Esophagus muscularis mucosa (tissue), 4 donors: ENCODE measurements at regions not wholly inside any gene's neighbourhood (a gene's known extent, or its start where the extent isn't known, plus 50 kb on each side); places are given as distances from the start of the nearest gene placed in this dataset.

Experiments used
- DNase-seq: peaks from one replicate; pipeline ENCODE4 v3.0.0-alpha.2; 2017; ENCODE audit errors: extremely low spot score
- H3K27ac ChIP-seq, 4 donors: fragments of 200-600 bp; sonication (generic); replicated peaks in 1 of 4; 1 replicate in 3 of 4; 2 replicates in 1 of 4; pipeline ENCODE4 v1.5.1; 2016 to 2019; ENCODE audit warnings: mild to moderate bottlenecking in 1 of 4
- H3K27me3 ChIP-seq, 4 donors: fragments of 200-600 bp; sonication (generic); one replicate each; pipeline versions ENCODE4 v1.5.1 to v1.6.0; 2016 to 2019
- H3K36me3 ChIP-seq, 4 donors: fragments of 200-600 bp; sonication (generic); one replicate each; pipeline ENCODE4 v1.5.1; 2016 to 2019
- H3K4me1 ChIP-seq, 4 donors: fragments of 200-600 bp; sonication (generic); one replicate each; pipeline ENCODE4 v1.5.1; 2016 to 2019
- H3K4me3 ChIP-seq, 4 donors: fragments of 200-600 bp; sonication (generic); 1 replicate in 2 of 4; 2 replicates in 2 of 4; pipeline ENCODE4 v1.5.1; 2016 to 2019; ENCODE audit warnings: mild to moderate bottlenecking in 4 of 4, moderate library complexity in 1 of 4
- H3K9me3 ChIP-seq, 4 donors: fragments of 200-600 bp; sonication (generic); 1 replicate in 3 of 4; 2 replicates in 1 of 4; pipeline ENCODE4 v1.5.1; 2016 to 2019
- EP300 ChIP-seq: sonication (generic); formaldehyde crosslinking; IDR thresholded peaks from one replicate; pipeline ENCODE4 v1.6.1; 2017; ENCODE audit warnings: antibody characterized with exemption
- POLR2A ChIP-seq: fragments of 450-650 bp; IDR thresholded peaks from one replicate; pipeline ENCODE4 v1.6.1; 2017; ENCODE audit warnings: antibody characterized with exemption, moderate library complexity, mild to moderate bottlenecking, low read depth
- POLR2AphosphoS5 ChIP-seq, 2 donors: sonication (generic); formaldehyde crosslinking; IDR thresholded peaks; one replicate each; pipeline ENCODE4 v1.6.1; 2017; ENCODE audit warnings: antibody characterized with exemption in 2 of 2
- WGBS: methylation state at CpG from one replicate; pipeline ENCODE4 v1.1.5; 2018; 5-methylcytosine and 5-hydroxymethylcytosine counted together
- intact Hi-C: fragments of 100-400 bp; cut with DNase I; formaldehyde crosslinking; loops from one replicate; pipeline ENCODE4 v1.15.1; 2023
- TF ChIP-seq, protein P1 (sequence below), 3 experiments: fragments of 200-600 bp in 2 of 3; fragments of 450-650 bp in 1 of 3; sonication (generic) in 2 of 3; IDR thresholded peaks; one replicate each; pipeline ENCODE4 v1.5.1; 2017 to 2019; ENCODE audit warnings: antibody characterized with exemption in 3 of 3, mild to moderate bottlenecking in 2 of 3, moderate library complexity in 1 of 3

DNA sequence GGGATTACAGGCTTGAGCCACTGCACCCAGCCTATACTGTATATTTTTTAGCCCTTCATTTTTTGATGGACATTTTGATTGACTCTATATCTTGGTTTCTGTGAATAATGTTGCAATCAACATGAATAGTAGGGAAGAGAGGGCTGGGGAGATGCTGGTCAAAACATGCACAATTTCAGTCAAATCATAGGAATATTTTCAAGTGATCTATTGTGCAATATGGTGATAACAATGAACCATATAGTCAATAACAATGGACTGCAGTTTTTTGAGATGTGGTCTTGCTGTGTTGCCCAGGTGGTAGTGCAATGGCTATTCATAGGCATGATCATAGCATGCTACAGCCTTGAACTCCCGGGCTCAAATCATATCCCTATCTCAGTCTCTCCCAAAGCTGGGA, 264.7 kb upstream of the TMEFF2 start:
- intact Hi-C loops, result no loop called here
- H3K27ac ChIP-seq, result no peak overlapping the region
- no peak for DNase-seq
- no peaks in the 10 kb centered on the region for H3K27me3 ChIP-seq
- H3K4me3 ChIP-seq, result no peak overlapping the region
- no peaks in the 10 kb centered on the region for H3K9me3 ChIP-seq
- WGBS, result 100% methylated on average over 1 of the region's 1 CpG
- H3K4me1 ChIP-seq, result no peaks in the 10 kb centered on the region
- TF ChIP-seq POLR2AphosphoS5 (IDR thresholded peaks at IDR 0.05), result no peak
- TF ChIP-seq EP300, result no peak
- TF ChIP-seq, protein P1, sequence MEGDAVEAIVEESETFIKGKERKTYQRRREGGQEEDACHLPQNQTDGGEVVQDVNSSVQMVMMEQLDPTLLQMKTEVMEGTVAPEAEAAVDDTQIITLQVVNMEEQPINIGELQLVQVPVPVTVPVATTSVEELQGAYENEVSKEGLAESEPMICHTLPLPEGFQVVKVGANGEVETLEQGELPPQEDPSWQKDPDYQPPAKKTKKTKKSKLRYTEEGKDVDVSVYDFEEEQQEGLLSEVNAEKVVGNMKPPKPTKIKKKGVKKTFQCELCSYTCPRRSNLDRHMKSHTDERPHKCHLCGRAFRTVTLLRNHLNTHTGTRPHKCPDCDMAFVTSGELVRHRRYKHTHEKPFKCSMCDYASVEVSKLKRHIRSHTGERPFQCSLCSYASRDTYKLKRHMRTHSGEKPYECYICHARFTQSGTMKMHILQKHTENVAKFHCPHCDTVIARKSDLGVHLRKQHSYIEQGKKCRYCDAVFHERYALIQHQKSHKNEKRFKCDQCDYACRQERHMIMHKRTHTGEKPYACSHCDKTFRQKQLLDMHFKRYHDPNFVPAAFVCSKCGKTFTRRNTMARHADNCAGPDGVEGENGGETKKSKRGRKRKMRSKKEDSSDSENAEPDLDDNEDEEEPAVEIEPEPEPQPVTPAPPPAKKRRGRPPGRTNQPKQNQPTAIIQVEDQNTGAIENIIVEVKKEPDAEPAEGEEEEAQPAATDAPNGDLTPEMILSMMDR (IDR thresholded peaks at IDR 0.05), result no peak
- TF ChIP-seq POLR2A, result no peak
- no peaks in the 10 kb centered on the region for H3K36me3 ChIP-seq

- intact Hi-C loops, result no loop called here
- Histone ChIP-seq H3K36me3 (no peaks in the 10 kb centered on the region), H3K27me3 (no peaks in the 10 kb centered on the region), H3K4me1 (no peaks in the 10 kb centered on the region), H3K9me3 (no peaks in the 10 kb centered on the region), H3K4me3 (no peak overlapping the region), H3K27ac (no peak overlapping the region)
- TF ChIP-seq POLR2AphosphoS5 (IDR thresholded peaks at IDR 0.05), result no peak
- TF ChIP-seq, protein P1 (IDR thresholded peaks at IDR 0.05), result no peak
- no peak for TF ChIP-seq EP300
- no peak for TF ChIP-seq POLR2A
- DNase-seq, result no peak
- WGBS, result 85% methylated on average over 1 of the region's 1 CpG
Measured at GRCh38 chr2:192448881-192449280, 254.1 kb upstream of the TMEFF2 start.

DNA sequence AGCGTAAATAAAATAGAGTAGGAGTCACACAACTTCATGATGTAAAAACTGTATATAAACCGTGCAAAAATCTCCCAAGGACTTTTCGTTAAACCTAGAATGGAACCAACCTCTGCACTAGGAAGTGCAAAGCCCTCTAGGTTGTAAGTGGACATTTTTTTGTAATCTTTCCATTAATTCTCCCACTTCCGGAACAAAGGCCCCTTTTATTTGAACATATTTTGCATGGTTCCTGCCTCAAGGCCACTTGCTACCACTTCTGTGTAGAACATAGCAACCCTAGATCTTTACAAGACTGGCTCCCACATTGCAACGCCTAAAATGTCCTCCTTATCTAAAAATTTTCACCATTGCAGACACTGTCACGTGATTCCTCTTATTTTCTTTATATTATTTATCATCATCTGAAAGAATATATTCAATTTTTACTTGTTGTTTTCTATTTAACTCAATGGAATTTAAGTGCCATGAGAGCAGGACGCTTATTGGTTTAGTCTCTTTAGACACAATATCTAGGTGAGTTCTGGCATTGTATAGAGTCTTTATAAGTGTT, 249.6 kb upstream of the TMEFF2 start:
- Histone ChIP-seq H3K36me3 (no peaks in the 10 kb centered on the region), H3K9me3 (no peaks in the 10 kb centered on the region), H3K4me1 (no peaks in the 10 kb centered on the region), H3K27me3 (no peaks in the 10 kb centered on the region), H3K27ac (no peak overlapping the region), H3K4me3 (no peak overlapping the region)
- DNase-seq, result no peak
- TF ChIP-seq POLR2AphosphoS5 (IDR thresholded peaks at IDR 0.05) (no peak), POLR2A (no peak), EP300 (no peak)
- TF ChIP-seq, protein P1 (IDR thresholded peaks at IDR 0.05), result no peak
- intact Hi-C loops, result no loop called here
- 77% methylated on average over 7 of the region's 7 CpGs for WGBS

DNA sequence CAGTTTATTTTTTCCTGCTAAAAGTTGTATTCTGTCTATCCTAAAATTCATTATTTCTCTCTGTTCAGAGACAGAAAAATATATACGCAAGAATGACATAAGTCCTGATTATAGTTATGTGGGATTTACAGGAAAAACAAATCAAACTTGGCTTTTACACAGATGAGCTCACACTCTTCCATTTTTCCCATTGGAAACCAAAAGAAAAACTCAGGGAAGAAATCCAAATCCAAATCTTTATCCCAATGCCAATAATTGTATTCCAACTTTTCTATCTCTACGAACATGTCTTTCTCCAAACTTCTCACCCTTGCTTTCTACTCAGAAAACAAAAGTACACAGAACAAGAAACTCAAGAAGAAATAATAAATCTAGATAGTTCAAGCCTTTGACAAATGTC, 249.1 kb upstream of the TMEFF2 start:
- intact Hi-C loops, result no loop called here
- Histone ChIP-seq H3K9me3 (no peaks in the 10 kb centered on the region), H3K4me3 (no peak overlapping the region), H3K36me3 (no peaks in the 10 kb centered on the region), H3K4me1 (no peaks in the 10 kb centered on the region), H3K27me3 (no peaks in the 10 kb centered on the region), H3K27ac (no peak overlapping the region)
- WGBS, result 73% methylated on average over 2 of the region's 2 CpGs
- TF ChIP-seq POLR2AphosphoS5 (IDR thresholded peaks at IDR 0.05) (no peak), POLR2A (no peak), EP300 (no peak)
- TF ChIP-seq, protein P1 (IDR thresholded peaks at IDR 0.05), result no peak
- DNase-seq, result no peak

- intact Hi-C loops, result no loop called here
- Histone ChIP-seq H3K27ac (no peak overlapping the region), H3K36me3 (no peaks in the 10 kb centered on the region), H3K9me3 (no peaks in the 10 kb centered on the region), H3K27me3 (no peaks in the 10 kb centered on the region), H3K4me3 (no peak overlapping the region), H3K4me1 (no peaks in the 10 kb centered on the region)
- TF ChIP-seq EP300, result no peak
- TF ChIP-seq POLR2A, result no peak
- TF ChIP-seq POLR2AphosphoS5 (IDR thresholded peaks at IDR 0.05), result no peak
- TF ChIP-seq, protein P1 (IDR thresholded peaks at IDR 0.05), result no peak
- 71% methylated on average over 1 of the region's 1 CpG for WGBS
- DNase-seq, result no peak
Measured at GRCh38 chr2:192438239-192438638, 243.5 kb upstream of the TMEFF2 start.
